ENCODE measurements at regions not wholly inside any gene's neighbourhood (a gene's known extent, or its start where the extent isn't known, plus 50 kb on each side); places are given as distances from the start of the nearest gene placed in this dataset.
A peak's percentile ranks its signal among the peaks of the same experiment; 100 is the strongest.

GRCh38 chr2:118678985-118679384, 168.5 kb downstream of the EN1 start:
- Mint-ChIP-seq H3K27me3 (ENCODE audit: low read depth) (no peaks in the 10 kb centered on the region), H3K4me3 (no peak overlapping the region), H3K4me1 (peaks cover 36% of the 10 kb centered on the region), H3K36me3 (no peaks in the 10 kb centered on the region), H3K27ac (peak overlapping the region; percentile 26), H3K9me3 (peaks cover 3% of the 10 kb centered on the region)
- TF ChIP-seq, protein P1, sequence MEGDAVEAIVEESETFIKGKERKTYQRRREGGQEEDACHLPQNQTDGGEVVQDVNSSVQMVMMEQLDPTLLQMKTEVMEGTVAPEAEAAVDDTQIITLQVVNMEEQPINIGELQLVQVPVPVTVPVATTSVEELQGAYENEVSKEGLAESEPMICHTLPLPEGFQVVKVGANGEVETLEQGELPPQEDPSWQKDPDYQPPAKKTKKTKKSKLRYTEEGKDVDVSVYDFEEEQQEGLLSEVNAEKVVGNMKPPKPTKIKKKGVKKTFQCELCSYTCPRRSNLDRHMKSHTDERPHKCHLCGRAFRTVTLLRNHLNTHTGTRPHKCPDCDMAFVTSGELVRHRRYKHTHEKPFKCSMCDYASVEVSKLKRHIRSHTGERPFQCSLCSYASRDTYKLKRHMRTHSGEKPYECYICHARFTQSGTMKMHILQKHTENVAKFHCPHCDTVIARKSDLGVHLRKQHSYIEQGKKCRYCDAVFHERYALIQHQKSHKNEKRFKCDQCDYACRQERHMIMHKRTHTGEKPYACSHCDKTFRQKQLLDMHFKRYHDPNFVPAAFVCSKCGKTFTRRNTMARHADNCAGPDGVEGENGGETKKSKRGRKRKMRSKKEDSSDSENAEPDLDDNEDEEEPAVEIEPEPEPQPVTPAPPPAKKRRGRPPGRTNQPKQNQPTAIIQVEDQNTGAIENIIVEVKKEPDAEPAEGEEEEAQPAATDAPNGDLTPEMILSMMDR (IDR thresholded peaks at IDR 0.05; ENCODE audit: unreplicated experiment), result no peak
- DNase-seq (ENCODE audit: low spot score in 2 of 2, unreplicated experiment in 2 of 2), result no peak

GRCh38 chr2:118677546-118677945, 169.9 kb downstream of the EN1 start:
- TF ChIP-seq, protein P1 (IDR thresholded peaks at IDR 0.05; ENCODE audit: unreplicated experiment), result no peak
- no peaks in the 10 kb centered on the region for H3K27me3 Mint-ChIP-seq (ENCODE audit: low read depth)
- no peak overlapping the region for H3K4me3 Mint-ChIP-seq
- no peak overlapping the region for H3K27ac Mint-ChIP-seq
- H3K4me1 Mint-ChIP-seq, result peaks cover 30% of the 10 kb centered on the region
- no peaks in the 10 kb centered on the region for H3K36me3 Mint-ChIP-seq
- H3K9me3 Mint-ChIP-seq, result peaks cover 3% of the 10 kb centered on the region
- no peak for DNase-seq (ENCODE audit: low spot score in 2 of 2, unreplicated experiment in 2 of 2)

- TF ChIP-seq, protein P1 (IDR thresholded peaks at IDR 0.05; ENCODE audit: unreplicated experiment), result no peak
- Mint-ChIP-seq H3K27me3 (ENCODE audit: low read depth) (no peaks in the 10 kb centered on the region), H3K27ac (no peak overlapping the region), H3K9me3 (peaks cover 3% of the 10 kb centered on the region), H3K4me1 (peaks cover 45% of the 10 kb centered on the region), H3K36me3 (no peaks in the 10 kb centered on the region), H3K4me3 (no peak overlapping the region)
- no peak for DNase-seq (ENCODE audit: low spot score in 2 of 2, unreplicated experiment in 2 of 2)
These were observed 171.9 kb downstream of the EN1 start for GRCh38 chr2:118675531-118675930.

GRCh38 chr2:118672571-118673158, 174.8 kb downstream of the EN1 start:
- Mint-ChIP-seq H3K27ac (peak overlapping the region; percentile 92), H3K4me3 (no peak overlapping the region), H3K27me3 (ENCODE audit: low read depth) (no peaks in the 10 kb centered on the region), H3K36me3 (no peaks in the 10 kb centered on the region), H3K4me1 (peaks cover 48% of the 10 kb centered on the region), H3K9me3 (peaks cover 3% of the 10 kb centered on the region)
- no peak for DNase-seq (ENCODE audit: low spot score in 2 of 2, unreplicated experiment in 2 of 2)
- TF ChIP-seq, protein P1 (IDR thresholded peaks at IDR 0.05; ENCODE audit: unreplicated experiment), result no peak

DNA sequence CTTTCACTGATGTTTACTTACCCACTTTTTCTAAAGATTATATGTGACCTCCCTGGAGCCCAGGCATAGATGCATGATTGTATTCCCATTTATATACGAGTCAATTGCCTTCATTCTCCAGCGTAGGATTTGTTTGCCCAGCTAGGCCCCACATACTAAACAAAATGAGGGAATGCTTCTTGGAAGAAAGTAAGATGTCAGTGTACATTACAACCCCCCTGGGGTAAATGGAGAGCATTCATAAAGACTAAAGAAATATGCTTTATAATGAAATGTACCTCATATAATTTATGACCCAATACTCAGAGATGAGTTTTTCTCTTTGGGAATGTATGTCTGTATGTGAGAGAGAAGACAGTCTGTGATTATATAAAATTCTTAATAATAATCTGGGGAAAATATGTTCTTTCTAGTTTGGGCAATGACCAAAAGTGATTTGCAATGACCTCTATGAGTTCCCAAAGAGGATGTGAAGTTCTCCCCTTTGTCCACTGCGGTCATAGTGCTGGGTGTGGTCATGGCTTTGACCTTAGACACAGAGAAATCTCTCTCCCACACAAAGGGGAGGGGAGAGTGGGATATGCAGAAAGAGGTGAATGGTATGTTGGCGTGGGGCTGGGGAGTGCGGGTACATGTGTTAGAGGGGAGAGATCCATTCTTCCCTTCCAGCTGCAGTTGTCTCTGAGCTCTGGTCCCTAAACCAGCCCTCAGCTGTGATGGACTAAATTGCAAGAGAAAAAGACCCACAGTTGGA, 175.6 kb downstream of the EN1 start:
- no peak for DNase-seq (ENCODE audit: low spot score in 2 of 2, unreplicated experiment in 2 of 2)
- no peaks in the 10 kb centered on the region for H3K36me3 Mint-ChIP-seq

More for the DNA sequence above, 175.6 kb downstream of the EN1 start:
- H3K27me3 Mint-ChIP-seq (ENCODE audit: low read depth), result no peaks in the 10 kb centered on the region
- peak overlapping the region; percentile 92 for H3K27ac Mint-ChIP-seq
- peaks cover 50% of the 10 kb centered on the region for H3K4me1 Mint-ChIP-seq
- peaks cover 3% of the 10 kb centered on the region for H3K9me3 Mint-ChIP-seq
- no peak overlapping the region for H3K4me3 Mint-ChIP-seq
- TF ChIP-seq, protein P1 (IDR thresholded peaks at IDR 0.05; ENCODE audit: unreplicated experiment), result no peak

Data from mesothelial cell of epicardium (in vitro differentiated cells).